ENCODE measurements at regions not wholly inside any gene's neighbourhood (a gene's known extent, or its start where the extent isn't known, plus 50 kb on each side); places are given as distances from the start of the nearest gene placed in this dataset.

DNA sequence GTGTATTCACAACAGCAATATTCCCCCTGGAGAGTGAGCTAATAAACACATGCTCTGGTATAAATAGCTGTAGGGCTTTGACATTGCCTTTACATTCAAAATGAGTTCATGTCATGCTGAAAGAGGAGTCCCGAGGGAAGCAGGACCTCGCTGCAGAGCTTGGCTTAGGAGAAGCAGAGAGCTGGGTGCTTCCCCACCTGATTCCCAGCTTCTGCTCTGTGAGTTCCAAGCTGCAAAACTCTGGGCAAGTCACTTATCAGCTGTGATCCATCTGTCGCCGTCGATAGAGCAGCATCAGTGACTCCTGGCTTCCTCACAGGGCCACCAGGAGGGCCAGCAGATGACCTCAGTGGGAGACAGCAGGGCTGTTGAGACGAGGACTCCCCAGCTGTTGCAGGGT, 241.8 kb downstream of the ANKRD60 start:
- TF ChIP-seq, protein P1, sequence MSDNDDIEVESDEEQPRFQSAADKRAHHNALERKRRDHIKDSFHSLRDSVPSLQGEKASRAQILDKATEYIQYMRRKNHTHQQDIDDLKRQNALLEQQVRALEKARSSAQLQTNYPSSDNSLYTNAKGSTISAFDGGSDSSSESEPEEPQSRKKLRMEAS (IDR thresholded peaks at IDR 0.05): no peak
- TF ChIP-seq, protein P2, sequence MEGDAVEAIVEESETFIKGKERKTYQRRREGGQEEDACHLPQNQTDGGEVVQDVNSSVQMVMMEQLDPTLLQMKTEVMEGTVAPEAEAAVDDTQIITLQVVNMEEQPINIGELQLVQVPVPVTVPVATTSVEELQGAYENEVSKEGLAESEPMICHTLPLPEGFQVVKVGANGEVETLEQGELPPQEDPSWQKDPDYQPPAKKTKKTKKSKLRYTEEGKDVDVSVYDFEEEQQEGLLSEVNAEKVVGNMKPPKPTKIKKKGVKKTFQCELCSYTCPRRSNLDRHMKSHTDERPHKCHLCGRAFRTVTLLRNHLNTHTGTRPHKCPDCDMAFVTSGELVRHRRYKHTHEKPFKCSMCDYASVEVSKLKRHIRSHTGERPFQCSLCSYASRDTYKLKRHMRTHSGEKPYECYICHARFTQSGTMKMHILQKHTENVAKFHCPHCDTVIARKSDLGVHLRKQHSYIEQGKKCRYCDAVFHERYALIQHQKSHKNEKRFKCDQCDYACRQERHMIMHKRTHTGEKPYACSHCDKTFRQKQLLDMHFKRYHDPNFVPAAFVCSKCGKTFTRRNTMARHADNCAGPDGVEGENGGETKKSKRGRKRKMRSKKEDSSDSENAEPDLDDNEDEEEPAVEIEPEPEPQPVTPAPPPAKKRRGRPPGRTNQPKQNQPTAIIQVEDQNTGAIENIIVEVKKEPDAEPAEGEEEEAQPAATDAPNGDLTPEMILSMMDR (IDR thresholded peaks at IDR 0.05 in 2 of 3, conservative IDR thresholded peaks at IDR 0.05 in 1 of 3; ENCODE audit: borderline replicate concordance in 1 of 3, insufficient read depth in 1 of 3, low read depth in 2 of 3, low read length in 2 of 3): no peak
- no peak for TF ChIP-seq TCF7L2 (IDR thresholded peaks at IDR 0.05; ENCODE audit: borderline replicate concordance, extremely low read depth, insufficient read depth, insufficient read length)
- no peak for TF ChIP-seq ZNF274 (IDR thresholded peaks at IDR 0.05; ENCODE audit: low read depth, low read length)
- TF ChIP-seq POLR2AphosphoS5 (IDR thresholded peaks at IDR 0.05; ENCODE audit: low read depth, low read length): no peak
- TF ChIP-seq RAD21 (IDR thresholded peaks at IDR 0.05; ENCODE audit: low read depth): no peak
- TF ChIP-seq, protein P3, sequence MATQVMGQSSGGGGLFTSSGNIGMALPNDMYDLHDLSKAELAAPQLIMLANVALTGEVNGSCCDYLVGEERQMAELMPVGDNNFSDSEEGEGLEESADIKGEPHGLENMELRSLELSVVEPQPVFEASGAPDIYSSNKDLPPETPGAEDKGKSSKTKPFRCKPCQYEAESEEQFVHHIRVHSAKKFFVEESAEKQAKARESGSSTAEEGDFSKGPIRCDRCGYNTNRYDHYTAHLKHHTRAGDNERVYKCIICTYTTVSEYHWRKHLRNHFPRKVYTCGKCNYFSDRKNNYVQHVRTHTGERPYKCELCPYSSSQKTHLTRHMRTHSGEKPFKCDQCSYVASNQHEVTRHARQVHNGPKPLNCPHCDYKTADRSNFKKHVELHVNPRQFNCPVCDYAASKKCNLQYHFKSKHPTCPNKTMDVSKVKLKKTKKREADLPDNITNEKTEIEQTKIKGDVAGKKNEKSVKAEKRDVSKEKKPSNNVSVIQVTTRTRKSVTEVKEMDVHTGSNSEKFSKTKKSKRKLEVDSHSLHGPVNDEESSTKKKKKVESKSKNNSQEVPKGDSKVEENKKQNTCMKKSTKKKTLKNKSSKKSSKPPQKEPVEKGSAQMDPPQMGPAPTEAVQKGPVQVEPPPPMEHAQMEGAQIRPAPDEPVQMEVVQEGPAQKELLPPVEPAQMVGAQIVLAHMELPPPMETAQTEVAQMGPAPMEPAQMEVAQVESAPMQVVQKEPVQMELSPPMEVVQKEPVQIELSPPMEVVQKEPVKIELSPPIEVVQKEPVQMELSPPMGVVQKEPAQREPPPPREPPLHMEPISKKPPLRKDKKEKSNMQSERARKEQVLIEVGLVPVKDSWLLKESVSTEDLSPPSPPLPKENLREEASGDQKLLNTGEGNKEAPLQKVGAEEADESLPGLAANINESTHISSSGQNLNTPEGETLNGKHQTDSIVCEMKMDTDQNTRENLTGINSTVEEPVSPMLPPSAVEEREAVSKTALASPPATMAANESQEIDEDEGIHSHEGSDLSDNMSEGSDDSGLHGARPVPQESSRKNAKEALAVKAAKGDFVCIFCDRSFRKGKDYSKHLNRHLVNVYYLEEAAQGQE (IDR thresholded peaks at IDR 0.05; ENCODE audit: low read depth): no peak
- no peak for TF ChIP-seq ZFX (IDR thresholded peaks at IDR 0.05)
- no peak for TF ChIP-seq EZH2phosphoT487 (IDR thresholded peaks at IDR 0.05; ENCODE audit: borderline replicate concordance)
- no peak for TF ChIP-seq SIN3A (IDR thresholded peaks at IDR 0.05; ENCODE audit: low read depth)
- no peak for TF ChIP-seq EZH2 (IDR thresholded peaks at IDR 0.05)
- no peak for TF ChIP-seq CEBPB (IDR thresholded peaks at IDR 0.05; ENCODE audit: low read depth)
- no peak for TF ChIP-seq POLR2A (IDR thresholded peaks at IDR 0.05; ENCODE audit: borderline replicate concordance, extremely low read depth, insufficient read depth, insufficient read length)
- no peak for TF ChIP-seq ELF1 (IDR thresholded peaks at IDR 0.05; ENCODE audit: borderline replicate concordance, low read depth)

Measured in HCT116 (cell line).